Fibroblast of mammary gland (primary cell): ENCODE measurements at regions not wholly inside any gene's neighbourhood (a gene's known extent, or its start where the extent isn't known, plus 50 kb on each side); places are given as distances from the start of the nearest gene placed in this dataset.
A peak's percentile ranks its signal among the peaks of the same experiment; 100 is the strongest.

Experiments
- DNase-seq: peaks from one replicate; pipeline ENCODE4 v3.0.0-alpha.2; 2010; ENCODE audit warnings: low read depth
- H3K4me3 ChIP-seq: 2 replicates; pipeline ENCODE4 v1.5.1; 2011; ENCODE audit warnings: low read depth, mild to moderate bottlenecking, low read length, moderate library complexity; ENCODE audit not compliant: control insufficient read depth
- CTCF ChIP-seq: conservative IDR thresholded peaks from 2 replicates; pipeline ENCODE4 v1.5.1; 2011; ENCODE audit warnings: low read depth, low read length, inconsistent platforms; ENCODE audit not compliant: control insufficient read depth, insufficient read depth

- no peak for TF ChIP-seq CTCF
- DNase-seq: no peak
- no peak overlapping the region for H3K4me3 ChIP-seq
Observed at GRCh38 chr2:40043641-40044040, 264.6 kb upstream of the THUMPD2 start.

- DNase-seq: peak; percentile 79
- no peak for TF ChIP-seq CTCF
- H3K4me3 ChIP-seq: no peak overlapping the region
Observed at GRCh38 chr2:40043191-40043590, 264.1 kb upstream of the THUMPD2 start.

GRCh38 chr2:40041422-40042382, 262.6 kb upstream of the THUMPD2 start:
- no peak overlapping the region for H3K4me3 ChIP-seq
- TF ChIP-seq CTCF: no peak
- peak; percentile 93 for DNase-seq

GRCh38 chr2:40039549-40039948, 260.5 kb upstream of the THUMPD2 start:
- no peak overlapping the region for H3K4me3 ChIP-seq
- DNase-seq: peak; percentile 53
- no peak for TF ChIP-seq CTCF

- H3K4me3 ChIP-seq: no peak overlapping the region
- no peak for DNase-seq
- TF ChIP-seq CTCF: no peak
Observed at GRCh38 chr2:40038646-40039045, 259.6 kb upstream of the THUMPD2 start.

GRCh38 chr2:40037303-40037702, 258.2 kb upstream of the THUMPD2 start:
- DNase-seq: no peak
- no peak for TF ChIP-seq CTCF
- H3K4me3 ChIP-seq: no peak overlapping the region
